Vagina (tissue), 2 donors: ENCODE measurements at regions not wholly inside any gene's neighbourhood (a gene's known extent, or its start where the extent isn't known, plus 50 kb on each side); places are given as distances from the start of the nearest gene placed in this dataset.

Source experiments
- DNase-seq, 2 donors: peaks; one replicate each; pipeline ENCODE4 v3.0.0-alpha.2; 2017; ENCODE audit errors: extremely low spot score in 2 of 2
- H3K27ac ChIP-seq: fragments of 200-600 bp; sonication (generic); one replicate; pipeline ENCODE4 v1.5.1; 2019
- H3K27me3 ChIP-seq: fragments of 200-600 bp; sonication (generic); one replicate; pipeline ENCODE4 v1.5.1; 2019
- H3K36me3 ChIP-seq, 2 donors: fragments of 200-600 bp; sonication (generic); one replicate each; pipeline ENCODE4 v1.5.1; 2017 to 2019
- H3K4me1 ChIP-seq: fragments of 200-600 bp; sonication (generic); one replicate; pipeline ENCODE4 v1.5.1; 2019
- H3K4me3 ChIP-seq, 2 donors: fragments of 200-600 bp; sonication (generic); 1 replicate in 1 of 2; 2 replicates in 1 of 2; pipeline ENCODE4 v1.5.1; 2016 to 2019
- H3K9me3 ChIP-seq: fragments of 200-600 bp; sonication (generic); one replicate; pipeline ENCODE4 v1.5.1; 2019
- CTCF ChIP-seq, 3 experiments: fragments of 450-650 bp in 2 of 3; fragments of 200-600 bp in 1 of 3; sonication (generic) in 1 of 3; IDR thresholded peaks; one replicate each; pipeline ENCODE4 v1.5.1; 2017 to 2019; ENCODE audit warnings: antibody characterized with exemption in 3 of 3, mild to moderate bottlenecking in 2 of 3, moderate library complexity in 2 of 3
- POLR2A ChIP-seq, 2 donors: fragments of 450-650 bp; IDR thresholded peaks; one replicate each; pipeline ENCODE4 v1.6.1; 2017; ENCODE audit warnings: antibody characterized with exemption in 2 of 2, mild to moderate bottlenecking in 2 of 2, moderate library complexity in 2 of 2
- POLR2AphosphoS5 ChIP-seq, 2 donors: sonication (generic); formaldehyde crosslinking; IDR thresholded peaks; one replicate each; pipeline ENCODE4 v1.9.0; 2017; ENCODE audit warnings: antibody characterized with exemption in 2 of 2, mild to moderate bottlenecking in 2 of 2, low read depth in 1 of 2; ENCODE audit not compliant: insufficient read depth in 1 of 2
- intact Hi-C: fragments of 100-400 bp; cut with DNase I; formaldehyde crosslinking; loops from one replicate; pipeline ENCODE4 v1.15.1; 2023

GRCh38 chr2:4135765-4136164 lies 432.4 kb downstream of the DCDC2C start:
- TF ChIP-seq POLR2AphosphoS5 (IDR thresholded peaks at IDR 0.05; ENCODE audit: insufficient read depth in 1 of 2, low read depth in 1 of 2) (no peak), CTCF (IDR thresholded peaks at IDR 0.05) (no peak), POLR2A (IDR thresholded peaks at IDR 0.05) (no peak)
- no peak for DNase-seq
- H3K4me3 ChIP-seq = no peak overlapping the region
- H3K4me1 ChIP-seq = no peaks in the 10 kb centered on the region
- H3K36me3 ChIP-seq = no peaks in the 10 kb centered on the region
- intact Hi-C loops = no loop called here
- H3K27me3 ChIP-seq = no peaks in the 10 kb centered on the region
- no peaks in the 10 kb centered on the region for H3K9me3 ChIP-seq
- H3K27ac ChIP-seq = no peak overlapping the region

GRCh38 chr2:4139316-4139715 lies 435.9 kb downstream of the DCDC2C start:
- Histone ChIP-seq H3K36me3 (no peaks in the 10 kb centered on the region), H3K9me3 (no peaks in the 10 kb centered on the region), H3K4me1 (no peaks in the 10 kb centered on the region), H3K27me3 (no peaks in the 10 kb centered on the region), H3K4me3 (no peak overlapping the region), H3K27ac (no peak overlapping the region)
- intact Hi-C loops = no loop called here
- TF ChIP-seq CTCF (IDR thresholded peaks at IDR 0.05) (no peak), POLR2AphosphoS5 (IDR thresholded peaks at IDR 0.05; ENCODE audit: insufficient read depth in 1 of 2, low read depth in 1 of 2) (no peak), POLR2A (IDR thresholded peaks at IDR 0.05) (no peak)
- no peak for DNase-seq

GRCh38 chr2:4139731-4140130 lies 436.4 kb downstream of the DCDC2C start:
- Histone ChIP-seq H3K4me1 (no peaks in the 10 kb centered on the region), H3K27ac (no peak overlapping the region), H3K4me3 (no peak overlapping the region), H3K27me3 (no peaks in the 10 kb centered on the region), H3K36me3 (no peaks in the 10 kb centered on the region), H3K9me3 (no peaks in the 10 kb centered on the region)
- TF ChIP-seq POLR2AphosphoS5 (IDR thresholded peaks at IDR 0.05; ENCODE audit: insufficient read depth in 1 of 2, low read depth in 1 of 2) (no peak), POLR2A (IDR thresholded peaks at IDR 0.05) (no peak), CTCF (IDR thresholded peaks at IDR 0.05) (no peak)
- intact Hi-C loops = no loop called here
- DNase-seq = no peak

GRCh38 chr2:4140281-4140970 lies 437.1 kb downstream of the DCDC2C start:
- no peak for DNase-seq
- Histone ChIP-seq H3K27me3 (no peaks in the 10 kb centered on the region), H3K36me3 (no peaks in the 10 kb centered on the region), H3K9me3 (no peaks in the 10 kb centered on the region), H3K27ac (no peak overlapping the region), H3K4me1 (no peaks in the 10 kb centered on the region), H3K4me3 (no peak overlapping the region)
- no peak for TF ChIP-seq POLR2A (IDR thresholded peaks at IDR 0.05)
- no peak for TF ChIP-seq CTCF (IDR thresholded peaks at IDR 0.05)
- TF ChIP-seq POLR2AphosphoS5 (IDR thresholded peaks at IDR 0.05; ENCODE audit: insufficient read depth in 1 of 2, low read depth in 1 of 2) = no peak
- intact Hi-C loops = no loop called here

- Histone ChIP-seq H3K27me3 (no peaks in the 10 kb centered on the region), H3K4me3 (no peak overlapping the region), H3K4me1 (no peaks in the 10 kb centered on the region), H3K27ac (no peak overlapping the region), H3K36me3 (no peaks in the 10 kb centered on the region), H3K9me3 (no peaks in the 10 kb centered on the region)
- no peak for DNase-seq
- intact Hi-C loops = no loop called here
- TF ChIP-seq CTCF (IDR thresholded peaks at IDR 0.05) = no peak
- no peak for TF ChIP-seq POLR2A (IDR thresholded peaks at IDR 0.05)
- TF ChIP-seq POLR2AphosphoS5 (IDR thresholded peaks at IDR 0.05; ENCODE audit: insufficient read depth in 1 of 2, low read depth in 1 of 2) = no peak
Measured at GRCh38 chr2:4144731-4145130, 441.4 kb downstream of the DCDC2C start.
